ENCODE measurements at regions not wholly inside any gene's neighbourhood (a gene's known extent, or its start where the extent isn't known, plus 50 kb on each side); places are given as distances from the start of the nearest gene placed in this dataset.

- H3K79me2 ChIP-seq (ENCODE audit: insufficient read depth, low read depth), result no peaks in the 10 kb centered on the region
- no peaks in the 10 kb centered on the region for H3K4me1 ChIP-seq (ENCODE audit: low read depth, poor library complexity, severe bottlenecking)
- no peak overlapping the region for H3K27ac ChIP-seq
- H4K20me1 ChIP-seq (ENCODE audit: insufficient read depth), result no peaks in the 10 kb centered on the region
- no peak overlapping the region for H2AFZ ChIP-seq (ENCODE audit: low read depth)
- no peak overlapping the region for H3K4me3 ChIP-seq (IDR thresholded peaks at IDR 0.05; ENCODE audit: insufficient read depth, low read depth, low read length)
- H3K4me2 ChIP-seq, result no peak overlapping the region
- H3K9ac ChIP-seq, result no peak overlapping the region
- H3K36me3 ChIP-seq (ENCODE audit: insufficient read depth), result no peaks in the 10 kb centered on the region
- TF ChIP-seq CTCF (conservative IDR thresholded peaks at IDR 0.05; ENCODE audit: low read depth, low read length), result no peak
- H3K27me3 ChIP-seq (ENCODE audit: insufficient read depth, low read depth), result no peaks in the 10 kb centered on the region
Measured at GRCh38 chr14:34170882-34171281, 220.0 kb upstream of the EGLN3 start.

- H3K9ac ChIP-seq, result no peak overlapping the region
- TF ChIP-seq CTCF (conservative IDR thresholded peaks at IDR 0.05; ENCODE audit: low read depth, low read length), result no peak
- H3K79me2 ChIP-seq (ENCODE audit: insufficient read depth, low read depth), result no peaks in the 10 kb centered on the region
- H3K36me3 ChIP-seq (ENCODE audit: insufficient read depth), result no peaks in the 10 kb centered on the region
- no peaks in the 10 kb centered on the region for H4K20me1 ChIP-seq (ENCODE audit: insufficient read depth)
- no peaks in the 10 kb centered on the region for H3K4me1 ChIP-seq (ENCODE audit: low read depth, poor library complexity, severe bottlenecking)
- H3K4me2 ChIP-seq, result no peak overlapping the region
- H2AFZ ChIP-seq (ENCODE audit: low read depth), result no peak overlapping the region
- H3K4me3 ChIP-seq (IDR thresholded peaks at IDR 0.05; ENCODE audit: insufficient read depth, low read depth, low read length), result no peak overlapping the region
- H3K27ac ChIP-seq, result no peak overlapping the region
- H3K27me3 ChIP-seq (ENCODE audit: insufficient read depth, low read depth), result no peaks in the 10 kb centered on the region
Measured at GRCh38 chr14:34169561-34169960, 218.7 kb upstream of the EGLN3 start.

- Histone ChIP-seq H3K36me3 (ENCODE audit: insufficient read depth) (no peaks in the 10 kb centered on the region), H2AFZ (ENCODE audit: low read depth) (no peak overlapping the region), H3K27ac (no peak overlapping the region), H3K4me2 (no peak overlapping the region), H3K4me1 (ENCODE audit: low read depth, poor library complexity, severe bottlenecking) (no peaks in the 10 kb centered on the region), H3K79me2 (ENCODE audit: insufficient read depth, low read depth) (no peaks in the 10 kb centered on the region), H3K4me3 (IDR thresholded peaks at IDR 0.05; ENCODE audit: insufficient read depth, low read depth, low read length) (no peak overlapping the region), H4K20me1 (ENCODE audit: insufficient read depth) (no peaks in the 10 kb centered on the region), H3K27me3 (ENCODE audit: insufficient read depth, low read depth) (no peaks in the 10 kb centered on the region), H3K9ac (no peak overlapping the region)
- TF ChIP-seq CTCF (conservative IDR thresholded peaks at IDR 0.05; ENCODE audit: low read depth, low read length), result no peak
Measured at GRCh38 chr14:34168656-34169055, 217.8 kb upstream of the EGLN3 start.

- no peaks in the 10 kb centered on the region for H3K4me1 ChIP-seq (ENCODE audit: low read depth, poor library complexity, severe bottlenecking)
- no peaks in the 10 kb centered on the region for H3K79me2 ChIP-seq (ENCODE audit: insufficient read depth, low read depth)
- H3K4me2 ChIP-seq, result no peak overlapping the region
- no peak for TF ChIP-seq CTCF (conservative IDR thresholded peaks at IDR 0.05; ENCODE audit: low read depth, low read length)
- H3K4me3 ChIP-seq (IDR thresholded peaks at IDR 0.05; ENCODE audit: insufficient read depth, low read depth, low read length), result no peak overlapping the region
- no peak overlapping the region for H3K27ac ChIP-seq
- H4K20me1 ChIP-seq (ENCODE audit: insufficient read depth), result no peaks in the 10 kb centered on the region
- H2AFZ ChIP-seq (ENCODE audit: low read depth), result no peak overlapping the region
- H3K27me3 ChIP-seq (ENCODE audit: insufficient read depth, low read depth), result no peaks in the 10 kb centered on the region
- no peak overlapping the region for H3K9ac ChIP-seq
- no peaks in the 10 kb centered on the region for H3K36me3 ChIP-seq (ENCODE audit: insufficient read depth)
Measured at GRCh38 chr14:34165847-34166350, 215.0 kb upstream of the EGLN3 start.

Measured in KMS-11 (cell line).